ENCODE measurements at regions not wholly inside any gene's neighbourhood (a gene's known extent, or its start where the extent isn't known, plus 50 kb on each side); places are given as distances from the start of the nearest gene placed in this dataset.

GRCh38 chr1:98203466-98203865 lies 282.6 kb upstream of the DPYD start:
- DNase-seq (ENCODE audit: low spot score) = no peak

GRCh38 chr1:98201666-98202081 lies 280.8 kb upstream of the DPYD start:
- DNase-seq (ENCODE audit: low spot score) = no peak

GRCh38 chr1:98197356-98197755 lies 276.5 kb upstream of the DPYD start:
- no peak for DNase-seq (ENCODE audit: low spot score)

GRCh38 chr1:98196012-98196411 lies 275.2 kb upstream of the DPYD start:
- no peak for DNase-seq (ENCODE audit: low spot score)

- no peak for DNase-seq (ENCODE audit: low spot score)
Measured at GRCh38 chr1:98188774-98189173, 267.9 kb upstream of the DPYD start.

- no peak for DNase-seq (ENCODE audit: low spot score)
Measured at GRCh38 chr1:98184856-98185255, 264.0 kb upstream of the DPYD start.

GRCh38 chr1:98181036-98181764 lies 260.4 kb upstream of the DPYD start:
- DNase-seq (ENCODE audit: low spot score) = no peak

GRCh38 chr1:98179151-98179773 lies 258.4 kb upstream of the DPYD start:
- no peak for DNase-seq (ENCODE audit: low spot score)

GRCh38 chr1:98177751-98178150 lies 256.9 kb upstream of the DPYD start:
- DNase-seq (ENCODE audit: low spot score) = no peak

- no peak for DNase-seq (ENCODE audit: low spot score)
Measured at GRCh38 chr1:98176936-98177335, 256.1 kb upstream of the DPYD start.

GRCh38 chr1:98176414-98176813 lies 255.6 kb upstream of the DPYD start:
- no peak for DNase-seq (ENCODE audit: low spot score)

GRCh38 chr1:98172578-98172977 lies 251.7 kb upstream of the DPYD start:
- DNase-seq (ENCODE audit: low spot score) = no peak

- no peak for DNase-seq (ENCODE audit: low spot score)
Measured at GRCh38 chr1:98172022-98172421, 251.2 kb upstream of the DPYD start.

GRCh38 chr1:98164509-98164908 lies 243.7 kb upstream of the DPYD start:
- DNase-seq (ENCODE audit: low spot score) = no peak

- DNase-seq (ENCODE audit: low spot score) = no peak
Measured at GRCh38 chr1:98157524-98158313, 236.9 kb upstream of the DPYD start.

GRCh38 chr1:98147280-98147679 lies 226.4 kb upstream of the DPYD start:
- no peak for DNase-seq (ENCODE audit: low spot score)

- no peak for DNase-seq (ENCODE audit: low spot score)
Measured at GRCh38 chr1:98145655-98146054, 224.8 kb upstream of the DPYD start.

GRCh38 chr1:98143403-98143802 lies 222.6 kb upstream of the DPYD start:
- no peak for DNase-seq (ENCODE audit: low spot score)

GRCh38 chr1:98133131-98133530 lies 212.3 kb upstream of the DPYD start:
- DNase-seq (ENCODE audit: low spot score) = no peak

GRCh38 chr1:98130408-98130807 lies 209.6 kb upstream of the DPYD start:
- DNase-seq (ENCODE audit: low spot score) = no peak

GRCh38 chr1:98129491-98129890 lies 208.7 kb upstream of the DPYD start:
- DNase-seq (ENCODE audit: low spot score) = no peak

- DNase-seq (ENCODE audit: low spot score) = no peak
Measured at GRCh38 chr1:98126740-98127139, 205.9 kb upstream of the DPYD start.

- DNase-seq (ENCODE audit: low spot score) = no peak
Measured at GRCh38 chr1:98121646-98122045, 200.8 kb upstream of the DPYD start.

All from hematopoietic multipotent progenitor cell treated with erythropoietin and hydrocortisone succinate and interleukin-3 and kit ligand, for 17 days (in vitro differentiated cells).